ENCODE measurements at regions not wholly inside any gene's neighbourhood (a gene's known extent, or its start where the extent isn't known, plus 50 kb on each side); places are given as distances from the start of the nearest gene placed in this dataset.

GRCh38 chr12:127275416-127275815 lies 991.6 kb upstream of the TMEM132C start:
- no peak overlapping the region for H3K27ac ChIP-seq
- DNase-seq (ENCODE audit: low spot score) = no peak
- no peak overlapping the region for H3K4me3 ChIP-seq
- TF ChIP-seq, protein P1, sequence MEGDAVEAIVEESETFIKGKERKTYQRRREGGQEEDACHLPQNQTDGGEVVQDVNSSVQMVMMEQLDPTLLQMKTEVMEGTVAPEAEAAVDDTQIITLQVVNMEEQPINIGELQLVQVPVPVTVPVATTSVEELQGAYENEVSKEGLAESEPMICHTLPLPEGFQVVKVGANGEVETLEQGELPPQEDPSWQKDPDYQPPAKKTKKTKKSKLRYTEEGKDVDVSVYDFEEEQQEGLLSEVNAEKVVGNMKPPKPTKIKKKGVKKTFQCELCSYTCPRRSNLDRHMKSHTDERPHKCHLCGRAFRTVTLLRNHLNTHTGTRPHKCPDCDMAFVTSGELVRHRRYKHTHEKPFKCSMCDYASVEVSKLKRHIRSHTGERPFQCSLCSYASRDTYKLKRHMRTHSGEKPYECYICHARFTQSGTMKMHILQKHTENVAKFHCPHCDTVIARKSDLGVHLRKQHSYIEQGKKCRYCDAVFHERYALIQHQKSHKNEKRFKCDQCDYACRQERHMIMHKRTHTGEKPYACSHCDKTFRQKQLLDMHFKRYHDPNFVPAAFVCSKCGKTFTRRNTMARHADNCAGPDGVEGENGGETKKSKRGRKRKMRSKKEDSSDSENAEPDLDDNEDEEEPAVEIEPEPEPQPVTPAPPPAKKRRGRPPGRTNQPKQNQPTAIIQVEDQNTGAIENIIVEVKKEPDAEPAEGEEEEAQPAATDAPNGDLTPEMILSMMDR (IDR thresholded peaks at IDR 0.05) = no peak

- TF ChIP-seq, protein P1 (IDR thresholded peaks at IDR 0.05) = no peak
- DNase-seq (ENCODE audit: low spot score) = no peak
- Histone ChIP-seq H3K4me3 (no peak overlapping the region), H3K27ac (no peak overlapping the region)
Measured at GRCh38 chr12:127277882-127278281, 989.1 kb upstream of the TMEM132C start.

- DNase-seq (ENCODE audit: low spot score) = no peak
- no peak overlapping the region for H3K27ac ChIP-seq
- no peak overlapping the region for H3K4me3 ChIP-seq
- TF ChIP-seq, protein P1 (IDR thresholded peaks at IDR 0.05) = no peak
Measured at GRCh38 chr12:127278351-127278750, 988.6 kb upstream of the TMEM132C start.

- DNase-seq (ENCODE audit: low spot score) = no peak
- Histone ChIP-seq H3K4me3 (no peak overlapping the region), H3K27ac (no peak overlapping the region)
- TF ChIP-seq, protein P1 (IDR thresholded peaks at IDR 0.05) = peak; percentile 45
Measured at GRCh38 chr12:127280393-127281275, 986.3 kb upstream of the TMEM132C start.

DNA sequence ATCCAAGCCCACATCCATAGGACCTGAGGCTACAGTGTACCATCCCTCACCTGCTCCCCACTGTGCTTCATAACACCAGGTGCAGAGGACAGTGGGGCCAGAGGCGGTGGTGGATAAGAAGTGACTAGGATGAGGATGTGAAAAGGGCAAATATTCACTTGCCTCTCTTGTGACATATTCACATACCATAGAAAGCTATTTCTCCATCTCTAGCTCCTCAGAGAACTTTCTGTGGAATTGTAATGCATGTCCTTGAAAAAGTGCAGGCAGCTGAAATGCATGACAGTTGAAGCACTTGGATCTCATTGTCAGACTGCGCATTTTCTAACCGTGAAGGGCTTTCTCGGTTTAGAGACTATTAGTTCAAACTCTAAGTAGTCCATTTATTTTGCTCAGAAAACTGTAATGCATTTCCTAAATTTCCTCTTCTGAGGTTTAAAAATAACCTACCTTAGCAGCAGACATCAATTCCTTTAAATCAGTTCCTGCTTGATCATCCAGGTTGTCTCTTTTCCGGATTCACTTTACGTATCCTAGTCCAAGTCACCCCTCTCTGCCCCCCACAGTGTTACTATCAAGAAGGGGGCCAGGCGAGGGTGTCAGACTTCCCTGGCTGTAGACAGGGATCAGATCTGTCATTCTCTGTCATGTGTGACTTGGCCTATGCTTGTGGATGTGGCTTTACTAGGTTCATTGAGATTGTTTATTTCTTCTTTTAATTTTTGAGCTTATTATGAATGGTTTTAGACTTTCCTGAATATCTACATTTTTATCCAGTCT lies 984.0 kb upstream of the TMEM132C start:
- no peak overlapping the region for H3K4me3 ChIP-seq
- H3K27ac ChIP-seq = no peak overlapping the region
- TF ChIP-seq, protein P1 (IDR thresholded peaks at IDR 0.05) = no peak
- no peak for DNase-seq (ENCODE audit: low spot score)

GRCh38 chr12:127284021-127284420 lies 982.9 kb upstream of the TMEM132C start:
- Histone ChIP-seq H3K4me3 (no peak overlapping the region), H3K27ac (peak overlapping the region in 1 of 2 donors; percentile 51)
- TF ChIP-seq, protein P1 (IDR thresholded peaks at IDR 0.05) = no peak
- no peak for DNase-seq (ENCODE audit: low spot score)

All from coronary artery (tissue), 2 donors.